ENCODE measurements at regions not wholly inside any gene's neighbourhood (a gene's known extent, or its start where the extent isn't known, plus 50 kb on each side); places are given as distances from the start of the nearest gene placed in this dataset.
"Not testable (repeated sequence)": the region's sequence is repeated elsewhere in the genome, so short reads cannot be mapped to it uniquely, and the experiment has no call there.

DNA sequence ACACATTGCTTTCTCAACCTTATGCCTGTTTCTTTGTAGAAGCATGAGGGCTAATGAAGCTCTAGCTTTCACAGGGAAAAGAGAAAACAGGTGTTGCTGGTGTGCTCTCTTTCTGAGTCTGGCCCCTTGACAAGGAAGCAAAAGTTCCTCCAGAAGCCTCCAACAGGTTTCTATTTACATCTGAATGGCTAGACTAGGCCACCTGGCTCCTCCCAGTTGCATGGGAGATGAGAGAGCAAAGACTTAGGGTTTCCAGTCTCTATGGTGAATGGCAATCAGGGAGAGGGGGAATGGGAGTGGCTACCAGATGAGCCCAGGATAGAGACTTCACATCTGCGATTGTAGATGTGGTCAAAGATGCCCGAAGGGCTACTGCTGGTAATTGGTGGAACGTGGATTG lies 138.1 kb upstream of the PLXNC1 start:
- TF ChIP-seq, protein P1, sequence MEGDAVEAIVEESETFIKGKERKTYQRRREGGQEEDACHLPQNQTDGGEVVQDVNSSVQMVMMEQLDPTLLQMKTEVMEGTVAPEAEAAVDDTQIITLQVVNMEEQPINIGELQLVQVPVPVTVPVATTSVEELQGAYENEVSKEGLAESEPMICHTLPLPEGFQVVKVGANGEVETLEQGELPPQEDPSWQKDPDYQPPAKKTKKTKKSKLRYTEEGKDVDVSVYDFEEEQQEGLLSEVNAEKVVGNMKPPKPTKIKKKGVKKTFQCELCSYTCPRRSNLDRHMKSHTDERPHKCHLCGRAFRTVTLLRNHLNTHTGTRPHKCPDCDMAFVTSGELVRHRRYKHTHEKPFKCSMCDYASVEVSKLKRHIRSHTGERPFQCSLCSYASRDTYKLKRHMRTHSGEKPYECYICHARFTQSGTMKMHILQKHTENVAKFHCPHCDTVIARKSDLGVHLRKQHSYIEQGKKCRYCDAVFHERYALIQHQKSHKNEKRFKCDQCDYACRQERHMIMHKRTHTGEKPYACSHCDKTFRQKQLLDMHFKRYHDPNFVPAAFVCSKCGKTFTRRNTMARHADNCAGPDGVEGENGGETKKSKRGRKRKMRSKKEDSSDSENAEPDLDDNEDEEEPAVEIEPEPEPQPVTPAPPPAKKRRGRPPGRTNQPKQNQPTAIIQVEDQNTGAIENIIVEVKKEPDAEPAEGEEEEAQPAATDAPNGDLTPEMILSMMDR (IDR thresholded peaks at IDR 0.05), result no peak
- no peak overlapping the region for H3K4me3 ChIP-seq

DNA sequence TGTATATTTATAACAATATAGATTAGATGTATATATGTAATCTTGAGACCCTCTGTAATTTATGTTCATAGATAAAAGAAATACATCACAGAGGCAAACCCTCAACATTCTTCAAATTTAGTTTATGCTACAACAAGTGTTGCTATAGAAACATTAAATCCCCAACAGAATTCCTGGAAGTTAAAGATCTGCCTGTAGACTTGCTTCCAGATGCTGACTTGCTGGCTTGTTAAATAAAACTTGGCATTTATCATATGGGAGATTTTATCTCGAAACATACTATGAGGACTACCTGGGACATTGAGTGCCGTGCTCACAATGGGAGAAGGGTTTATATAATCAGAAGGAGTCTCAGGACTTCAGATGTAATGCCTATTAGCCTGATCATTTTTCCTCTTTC lies 136.3 kb upstream of the PLXNC1 start:
- TF ChIP-seq, protein P1 (IDR thresholded peaks at IDR 0.05), result no peak
- Histone ChIP-seq H3K4me3 (no peak overlapping the region), H3K27ac (no peak overlapping the region)
- no peak for DNase-seq (ENCODE audit: low spot score)

More for the DNA sequence above, 138.1 kb upstream of the PLXNC1 start:
- no peak overlapping the region for H3K27ac ChIP-seq
- DNase-seq (ENCODE audit: low spot score), result no peak

DNA sequence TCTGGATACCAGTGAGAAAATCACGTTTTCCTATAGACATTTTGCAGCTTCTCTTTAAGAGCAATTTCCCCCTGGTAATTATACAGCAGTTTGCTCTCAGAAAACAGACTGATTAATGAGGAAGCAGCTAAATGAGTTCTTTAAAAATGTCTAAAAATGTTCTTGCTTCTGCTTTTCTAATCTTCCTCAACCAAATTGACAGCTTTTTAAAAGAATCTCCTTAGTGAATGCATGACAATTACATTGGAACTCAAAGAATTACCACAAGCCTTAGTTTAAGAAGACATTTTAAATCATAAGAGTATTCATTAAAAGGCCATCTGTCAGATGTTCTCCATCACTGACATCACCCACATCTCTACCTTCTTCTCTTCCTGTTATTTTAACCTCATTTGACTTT lies 135.8 kb upstream of the PLXNC1 start:
- Histone ChIP-seq H3K27ac (no peak overlapping the region), H3K4me3 (no peak overlapping the region)
- DNase-seq (ENCODE audit: low spot score), result no peak
- TF ChIP-seq, protein P1 (IDR thresholded peaks at IDR 0.05), result no peak

DNA sequence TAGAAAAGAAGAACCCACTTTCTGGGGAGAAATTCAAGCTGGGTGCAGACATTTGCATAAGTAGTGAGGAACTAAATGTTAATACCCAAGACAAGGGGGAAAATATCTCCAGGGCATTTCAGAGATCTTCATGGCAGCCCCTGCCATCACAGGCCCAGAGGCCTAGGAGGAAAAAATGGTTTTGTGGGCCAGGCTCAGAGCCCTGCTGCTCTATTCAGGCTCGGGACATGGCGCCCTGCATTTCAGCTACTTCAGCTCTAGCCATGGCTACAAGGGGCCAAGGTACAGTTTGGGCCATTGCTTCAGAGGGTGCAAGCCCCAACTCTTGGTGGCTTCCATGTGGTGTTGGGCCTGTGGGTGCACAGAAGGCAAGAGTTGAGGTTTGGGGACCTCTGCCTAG lies 131.1 kb upstream of the PLXNC1 start:
- not testable (repeated sequence) for H3K27ac ChIP-seq; H3K4me3 ChIP-seq; DNase-seq (ENCODE audit: low spot score)

DNA sequence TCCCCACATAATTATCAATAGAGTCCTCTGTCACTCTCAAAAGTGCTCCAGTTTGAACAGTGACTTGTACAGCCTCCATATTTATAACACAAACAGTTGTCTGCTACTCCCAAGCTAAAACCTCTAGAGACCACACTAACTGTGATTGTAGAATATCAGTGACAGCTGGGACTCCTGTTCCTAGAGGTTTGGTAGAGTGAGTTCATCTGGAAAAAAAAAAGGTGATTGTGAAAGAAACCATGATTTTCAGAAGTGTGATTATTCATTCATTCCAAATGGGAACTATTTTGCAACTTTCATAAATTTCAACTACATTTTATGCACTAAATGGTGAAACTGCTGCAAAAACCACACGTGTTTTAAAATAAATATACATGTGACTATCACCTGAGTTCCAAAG lies 128.0 kb upstream of the PLXNC1 start:
- TF ChIP-seq, protein P1 (IDR thresholded peaks at IDR 0.05), result no peak
- Histone ChIP-seq H3K27ac (no peak overlapping the region), H3K4me3 (no peak overlapping the region)
- DNase-seq (ENCODE audit: low spot score), result no peak

DNA sequence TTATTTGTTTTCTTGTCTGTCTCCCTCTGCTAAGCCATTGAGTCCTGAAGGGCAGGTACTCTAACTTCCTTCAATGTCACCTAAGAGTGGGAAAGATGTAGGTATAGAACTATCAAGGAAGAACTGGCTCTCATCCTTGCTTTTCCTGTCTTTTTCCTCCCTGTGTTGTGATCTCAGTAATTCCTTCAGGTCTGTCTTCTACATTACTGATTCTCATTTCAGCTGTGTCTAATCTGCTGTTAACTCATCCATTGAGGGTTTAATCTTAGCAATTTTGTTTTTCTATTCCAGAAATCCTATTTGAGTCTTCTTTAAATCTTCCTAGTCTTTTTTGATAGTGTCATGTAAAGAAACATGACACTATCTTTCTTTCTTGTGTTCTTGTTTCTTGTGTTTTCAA lies 124.5 kb upstream of the PLXNC1 start:
- H3K27ac ChIP-seq, result no peak overlapping the region
- TF ChIP-seq, protein P1 (IDR thresholded peaks at IDR 0.05), result no peak
- DNase-seq (ENCODE audit: low spot score), result no peak
- no peak overlapping the region for H3K4me3 ChIP-seq

DNA sequence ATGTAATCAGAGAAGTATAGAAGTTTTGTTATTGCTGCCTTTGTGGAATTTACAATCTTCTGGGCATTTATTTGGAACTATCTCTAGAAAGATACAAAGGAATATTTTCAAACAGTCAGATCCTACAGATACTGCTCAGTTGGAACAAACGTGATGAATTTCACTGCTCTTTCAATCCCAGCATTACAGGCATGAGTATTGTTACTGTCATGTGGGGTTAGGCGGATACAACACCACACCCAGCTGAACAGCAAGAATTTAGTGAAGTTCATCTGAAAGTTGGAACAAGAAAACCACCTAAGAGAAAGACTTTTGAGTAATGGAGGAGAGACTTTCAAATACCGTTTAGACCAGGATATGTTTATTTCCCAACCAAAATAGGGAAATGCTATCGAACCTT lies 123.3 kb upstream of the PLXNC1 start:
- TF ChIP-seq, protein P1 (IDR thresholded peaks at IDR 0.05), result no peak
- no peak overlapping the region for H3K27ac ChIP-seq
- no peak overlapping the region for H3K4me3 ChIP-seq
- no peak for DNase-seq (ENCODE audit: low spot score)

DNA sequence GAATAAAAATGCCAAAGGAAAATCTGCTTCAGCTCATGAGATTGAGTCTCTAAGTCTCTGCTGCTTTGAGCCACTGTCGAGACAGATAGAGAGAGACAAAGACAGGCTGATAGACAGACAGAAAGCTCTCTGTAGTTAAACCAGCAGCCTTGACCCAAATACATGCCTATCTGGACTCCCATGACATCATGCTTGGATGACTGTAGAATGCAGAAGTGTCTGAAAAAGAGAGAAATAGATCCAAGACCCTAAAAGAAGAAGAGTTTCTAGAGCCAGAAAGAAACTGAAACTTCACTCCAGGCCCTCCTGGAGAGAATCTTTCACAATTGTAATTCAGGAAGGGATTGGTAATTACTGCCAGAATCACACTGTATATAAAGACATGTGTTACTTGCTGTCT lies 122.6 kb upstream of the PLXNC1 start:
- Histone ChIP-seq H3K27ac (no peak overlapping the region), H3K4me3 (no peak overlapping the region)
- no peak for DNase-seq (ENCODE audit: low spot score)
- TF ChIP-seq, protein P1 (IDR thresholded peaks at IDR 0.05), result no peak

Measured in coronary artery (tissue), 2 donors.